GM12891 (cell line): ENCODE measurements at regions not wholly inside any gene's neighbourhood (a gene's known extent, or its start where the extent isn't known, plus 50 kb on each side); places are given as distances from the start of the nearest gene placed in this dataset.

Experiments
- PAX5 ChIP-seq: IDR thresholded peaks from 2 replicates; pipeline ENCODE4 v1.6.1; 2011; ENCODE audit warnings: low read length, moderate library complexity, mild to moderate bottlenecking; ENCODE audit not compliant: insufficient read depth, severe bottlenecking
- POLR2A ChIP-seq: IDR thresholded peaks from 2 replicates; pipeline ENCODE4 v1.6.1; 2011; ENCODE audit warnings: low read depth, low read length, control low read depth
- POLR2AphosphoS5 ChIP-seq: IDR thresholded peaks from 2 replicates; pipeline ENCODE4 v1.6.1; 2011; ENCODE audit warnings: low read depth, low read length, control low read depth

DNA sequence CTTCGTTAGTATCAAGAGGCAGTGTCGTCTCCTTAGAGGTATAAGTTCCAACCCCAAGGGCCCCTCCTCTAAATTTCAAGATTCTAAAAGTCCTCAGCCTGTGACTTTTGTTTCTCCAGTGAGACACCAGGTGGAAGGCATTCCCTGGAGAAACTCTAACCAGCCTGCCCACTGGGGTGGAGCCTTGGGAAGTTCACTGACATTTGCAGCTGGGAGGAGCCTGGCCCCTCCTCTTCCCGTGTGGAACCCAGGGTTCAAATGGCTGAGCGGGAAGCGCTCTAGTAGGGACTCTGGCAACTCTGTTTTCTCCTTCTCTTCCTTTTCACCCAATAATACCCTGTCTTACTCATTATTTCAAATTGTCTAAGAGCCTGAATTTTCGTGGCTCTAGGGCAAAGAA, 325.0 kb downstream of the TLL1 start:
- TF ChIP-seq POLR2A (no peak), POLR2AphosphoS5 (no peak), PAX5 (no peak)
